ENCODE measurements at regions not wholly inside any gene's neighbourhood (a gene's known extent, or its start where the extent isn't known, plus 50 kb on each side); places are given as distances from the start of the nearest gene placed in this dataset.
"Not testable (repeated sequence)": the region's sequence is repeated elsewhere in the genome, so short reads cannot be mapped to it uniquely, and the experiment has no call there.

DNA sequence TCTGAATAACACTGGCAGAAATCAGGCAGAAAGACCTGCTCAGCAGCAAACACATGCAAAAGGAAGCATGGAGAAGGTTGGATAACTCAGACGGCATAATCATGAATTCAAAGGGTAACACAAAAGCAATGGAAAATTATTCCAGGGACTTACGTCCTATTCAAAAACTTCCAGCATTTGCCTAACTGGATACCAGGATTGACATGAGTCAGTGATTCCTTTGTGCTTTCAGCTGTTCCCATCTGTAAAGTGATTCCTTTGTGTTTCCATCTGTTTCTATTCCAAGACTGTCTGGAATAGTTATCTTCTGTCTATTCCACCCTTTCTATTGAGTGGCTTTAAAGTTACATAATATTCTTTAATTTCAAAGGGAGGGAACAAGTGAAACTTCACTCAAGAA, 1361.7 kb upstream of the CDH9 start:
- Histone ChIP-seq H3K36me3 (no peaks in the 10 kb centered on the region), H3K27me3 (no peaks in the 10 kb centered on the region)
- TF ChIP-seq, protein P1, sequence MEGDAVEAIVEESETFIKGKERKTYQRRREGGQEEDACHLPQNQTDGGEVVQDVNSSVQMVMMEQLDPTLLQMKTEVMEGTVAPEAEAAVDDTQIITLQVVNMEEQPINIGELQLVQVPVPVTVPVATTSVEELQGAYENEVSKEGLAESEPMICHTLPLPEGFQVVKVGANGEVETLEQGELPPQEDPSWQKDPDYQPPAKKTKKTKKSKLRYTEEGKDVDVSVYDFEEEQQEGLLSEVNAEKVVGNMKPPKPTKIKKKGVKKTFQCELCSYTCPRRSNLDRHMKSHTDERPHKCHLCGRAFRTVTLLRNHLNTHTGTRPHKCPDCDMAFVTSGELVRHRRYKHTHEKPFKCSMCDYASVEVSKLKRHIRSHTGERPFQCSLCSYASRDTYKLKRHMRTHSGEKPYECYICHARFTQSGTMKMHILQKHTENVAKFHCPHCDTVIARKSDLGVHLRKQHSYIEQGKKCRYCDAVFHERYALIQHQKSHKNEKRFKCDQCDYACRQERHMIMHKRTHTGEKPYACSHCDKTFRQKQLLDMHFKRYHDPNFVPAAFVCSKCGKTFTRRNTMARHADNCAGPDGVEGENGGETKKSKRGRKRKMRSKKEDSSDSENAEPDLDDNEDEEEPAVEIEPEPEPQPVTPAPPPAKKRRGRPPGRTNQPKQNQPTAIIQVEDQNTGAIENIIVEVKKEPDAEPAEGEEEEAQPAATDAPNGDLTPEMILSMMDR (IDR thresholded peaks at IDR 0.05): no peak

GRCh38 chr5:28399211-28399610, 1360.8 kb upstream of the CDH9 start:
- no peak overlapping the region for H3K27ac ChIP-seq
- no peaks in the 10 kb centered on the region for H3K36me3 ChIP-seq
- no peaks in the 10 kb centered on the region for H3K27me3 ChIP-seq
- H3K4me3 ChIP-seq: no peak overlapping the region
- no peaks in the 10 kb centered on the region for H3K9me3 ChIP-seq
- no peak for DNase-seq (ENCODE audit: low spot score)
- TF ChIP-seq, protein P1 (IDR thresholded peaks at IDR 0.05): no peak
- H3K4me1 ChIP-seq: no peaks in the 10 kb centered on the region

More for the DNA sequence above, 1361.7 kb upstream of the CDH9 start:
- H3K4me3 ChIP-seq: no peak overlapping the region
- no peak for DNase-seq (ENCODE audit: low spot score)
- H3K4me1 ChIP-seq: no peaks in the 10 kb centered on the region
- H3K9me3 ChIP-seq: no peaks in the 10 kb centered on the region
- H3K27ac ChIP-seq: no peak overlapping the region

- no peak for DNase-seq (ENCODE audit: low spot score)
- TF ChIP-seq, protein P1 (IDR thresholded peaks at IDR 0.05): no peak
- Histone ChIP-seq H3K36me3 (no peaks in the 10 kb centered on the region), H3K27ac (no peak overlapping the region), H3K4me1 (no peaks in the 10 kb centered on the region), H3K27me3 (no peaks in the 10 kb centered on the region), H3K4me3 (no peak overlapping the region), H3K9me3 (no peaks in the 10 kb centered on the region)
Measured at GRCh38 chr5:28398185-28398584, 1359.8 kb upstream of the CDH9 start.

DNA sequence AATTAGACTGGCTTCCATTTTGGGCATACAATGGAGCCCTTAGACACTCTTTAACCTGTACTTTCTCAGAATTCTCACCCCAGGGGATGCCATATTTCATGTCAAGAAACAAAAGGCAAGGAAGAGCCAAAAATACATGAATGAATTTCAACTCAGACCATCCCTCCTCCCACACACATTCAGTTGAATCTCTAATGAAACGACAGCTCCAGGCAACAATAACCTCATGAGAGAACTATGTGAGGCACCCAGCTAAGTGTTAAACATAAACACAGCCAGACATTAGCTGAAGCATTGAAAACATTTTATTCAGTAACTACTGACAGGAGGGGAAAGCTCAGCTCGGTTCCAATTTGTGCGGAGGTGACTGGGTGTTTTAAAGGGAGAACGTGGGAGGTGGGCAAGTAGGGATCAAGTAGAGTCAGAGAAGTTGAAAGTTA, 1359.1 kb upstream of the CDH9 start:
- Histone ChIP-seq H3K9me3 (no peaks in the 10 kb centered on the region), H3K4me1 (no peaks in the 10 kb centered on the region), H3K27me3 (no peaks in the 10 kb centered on the region), H3K36me3 (no peaks in the 10 kb centered on the region), H3K4me3 (no peak overlapping the region), H3K27ac (no peak overlapping the region)
- DNase-seq (ENCODE audit: low spot score): no peak
- TF ChIP-seq, protein P1 (IDR thresholded peaks at IDR 0.05): no peak

DNA sequence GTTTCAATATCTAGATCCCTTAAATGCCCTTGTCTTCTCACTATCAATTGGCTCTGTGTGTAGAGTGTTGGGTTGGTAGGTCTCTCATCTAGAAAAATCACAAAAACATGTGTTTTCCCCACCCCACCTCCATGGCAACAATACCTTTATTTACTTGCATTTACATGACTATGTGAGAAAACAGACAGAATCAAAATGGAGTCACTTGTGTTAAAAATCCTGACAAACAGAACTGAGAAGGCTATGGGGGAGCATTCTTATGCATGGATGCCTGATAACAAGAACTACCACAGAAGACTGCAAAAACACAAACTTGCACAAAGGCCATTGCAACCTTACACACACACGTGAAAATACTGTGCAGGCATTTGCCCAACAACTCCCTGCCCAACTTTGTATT, 1352.9 kb upstream of the CDH9 start:
- TF ChIP-seq, protein P1 (IDR thresholded peaks at IDR 0.05): no peak
- no peaks in the 10 kb centered on the region for H3K27me3 ChIP-seq
- no peak overlapping the region for H3K4me3 ChIP-seq
- no peaks in the 10 kb centered on the region for H3K4me1 ChIP-seq
- no peaks in the 10 kb centered on the region for H3K36me3 ChIP-seq
- H3K9me3 ChIP-seq: no peaks in the 10 kb centered on the region
- no peak for DNase-seq (ENCODE audit: low spot score)
- H3K27ac ChIP-seq: no peak overlapping the region

GRCh38 chr5:28390341-28390740, 1352.0 kb upstream of the CDH9 start:
- no peak overlapping the region for H3K4me3 ChIP-seq
- H3K36me3 ChIP-seq: no peaks in the 10 kb centered on the region
- no peaks in the 10 kb centered on the region for H3K4me1 ChIP-seq
- H3K9me3 ChIP-seq: no peaks in the 10 kb centered on the region
- H3K27ac ChIP-seq: no peak overlapping the region
- no peak for DNase-seq (ENCODE audit: low spot score)
- TF ChIP-seq, protein P1 (IDR thresholded peaks at IDR 0.05): no peak
- H3K27me3 ChIP-seq: no peaks in the 10 kb centered on the region

- not testable (repeated sequence) for DNase-seq (ENCODE audit: low spot score); H3K4me1 ChIP-seq; H3K27me3 ChIP-seq; H3K36me3 ChIP-seq; H3K4me3 ChIP-seq; H3K9me3 ChIP-seq; H3K27ac ChIP-seq
Measured at GRCh38 chr5:28389727-28390126, 1351.3 kb upstream of the CDH9 start.
